SK-N-MC (cell line): ENCODE measurements at regions not wholly inside any gene's neighbourhood (a gene's known extent, or its start where the extent isn't known, plus 50 kb on each side); places are given as distances from the start of the nearest gene placed in this dataset.

ENCODE experiments used
- DNase-seq: peaks from one replicate; pipeline ENCODE4 v3.0.0-alpha.2; 2011; ENCODE audit warnings: low read depth, low spot score
- H3K27ac ChIP-seq: fragments of 200-600 bp; sonication (generic); 2 replicates; pipeline ENCODE4 v1.5.1; 2016; ENCODE audit warnings: mixed run types
- H3K36me3 ChIP-seq: fragments of 200-600 bp; sonication (generic); 2 replicates; pipeline ENCODE4 v1.6.1; 2017; ENCODE audit warnings: antibody characterized with exemption, low read length, mixed read lengths; ENCODE audit not compliant: insufficient read depth
- H3K4me3 ChIP-seq: fragments of 200-600 bp; sonication (generic); 2 replicates; pipeline ENCODE4 v1.5.1; 2016
- H3K9ac ChIP-seq: fragments of 200-600 bp; sonication (generic); 2 replicates; pipeline ENCODE4 v1.8.0; 2017; ENCODE audit warnings: mixed run types, mixed read lengths; ENCODE audit not compliant: insufficient read length
- H3K9me3 ChIP-seq: fragments of 200-600 bp; sonication (generic); 2 replicates; pipeline ENCODE4 v1.6.1; 2017; ENCODE audit warnings: low read depth, mild to moderate bottlenecking, antibody characterized with exemption, low read length, moderate library complexity, mixed read lengths
- EZH2 ChIP-seq: fragments of 200-600 bp; sonication (generic); IDR thresholded peaks from one replicate; pipeline ENCODE4 v1.6.1; 2017; ENCODE audit warnings: antibody characterized with exemption
- FOXP2 ChIP-seq: optimal IDR thresholded peaks from 2 replicates; pipeline ENCODE3; 2011; ENCODE audit warnings: mild to moderate bottlenecking, moderate library complexity; ENCODE audit not compliant: insufficient read depth; ENCODE audit errors: extremely low read length, control extremely low read depth
- POLR2AphosphoS5 ChIP-seq: IDR thresholded peaks from 2 replicates; pipeline ENCODE4 v1.6.1; 2012; ENCODE audit warnings: mild to moderate bottlenecking, low read depth, low read length, borderline replicate concordance

GRCh38 chr2:15825276-15825980 is 114.9 kb upstream of the MYCN start:
- no peak for DNase-seq
- no peaks in the 10 kb centered on the region for H3K36me3 ChIP-seq
- no peak for TF ChIP-seq POLR2AphosphoS5
- no peak for TF ChIP-seq FOXP2
- no peak for TF ChIP-seq EZH2
- H3K9me3 ChIP-seq: no peaks in the 10 kb centered on the region
- H3K4me3 ChIP-seq: no peak overlapping the region
- no peak overlapping the region for H3K27ac ChIP-seq
- no peak overlapping the region for H3K9ac ChIP-seq

- no peak overlapping the region for H3K4me3 ChIP-seq
- no peak for TF ChIP-seq FOXP2
- no peak for TF ChIP-seq POLR2AphosphoS5
- TF ChIP-seq EZH2: no peak
- DNase-seq: no peak
- H3K9me3 ChIP-seq: no peaks in the 10 kb centered on the region
- no peak overlapping the region for H3K9ac ChIP-seq
- no peaks in the 10 kb centered on the region for H3K36me3 ChIP-seq
- no peak overlapping the region for H3K27ac ChIP-seq
Observed at GRCh38 chr2:15826273-15826717, 114.1 kb upstream of the MYCN start.

GRCh38 chr2:15827001-15827400 is 113.3 kb upstream of the MYCN start:
- H3K27ac ChIP-seq: no peak overlapping the region
- no peaks in the 10 kb centered on the region for H3K36me3 ChIP-seq
- TF ChIP-seq EZH2 (no peak), FOXP2 (no peak), POLR2AphosphoS5 (no peak)
- no peak for DNase-seq
- H3K9ac ChIP-seq: no peak overlapping the region
- no peaks in the 10 kb centered on the region for H3K9me3 ChIP-seq
- no peak overlapping the region for H3K4me3 ChIP-seq

GRCh38 chr2:15828576-15828975 is 111.8 kb upstream of the MYCN start:
- no peak overlapping the region for H3K27ac ChIP-seq
- H3K4me3 ChIP-seq: no peak overlapping the region
- H3K9ac ChIP-seq: no peak overlapping the region
- H3K9me3 ChIP-seq: no peaks in the 10 kb centered on the region
- no peak for DNase-seq
- no peaks in the 10 kb centered on the region for H3K36me3 ChIP-seq
- TF ChIP-seq EZH2: no peak
- TF ChIP-seq FOXP2: no peak
- TF ChIP-seq POLR2AphosphoS5: no peak

GRCh38 chr2:15829091-15829801 is 111.1 kb upstream of the MYCN start:
- H3K27ac ChIP-seq: no peak overlapping the region
- no peak for TF ChIP-seq FOXP2
- TF ChIP-seq EZH2: no peak
- TF ChIP-seq POLR2AphosphoS5: no peak
- H3K36me3 ChIP-seq: no peaks in the 10 kb centered on the region
- no peak overlapping the region for H3K9ac ChIP-seq
- H3K9me3 ChIP-seq: no peaks in the 10 kb centered on the region
- DNase-seq: no peak
- H3K4me3 ChIP-seq: no peak overlapping the region

- no peak for DNase-seq
- Histone ChIP-seq H3K9ac (no peak overlapping the region), H3K36me3 (no peaks in the 10 kb centered on the region), H3K9me3 (no peaks in the 10 kb centered on the region), H3K27ac (no peak overlapping the region), H3K4me3 (no peak overlapping the region)
- TF ChIP-seq POLR2AphosphoS5 (no peak), FOXP2 (no peak), EZH2 (no peak)
Observed at GRCh38 chr2:15829985-15830384, 110.4 kb upstream of the MYCN start.

- Histone ChIP-seq H3K4me3 (no peak overlapping the region), H3K27ac (no peak overlapping the region), H3K9ac (no peak overlapping the region), H3K9me3 (no peaks in the 10 kb centered on the region), H3K36me3 (no peaks in the 10 kb centered on the region)
- TF ChIP-seq EZH2 (no peak), FOXP2 (no peak), POLR2AphosphoS5 (no peak)
- no peak for DNase-seq
Observed at GRCh38 chr2:15830937-15831549, 109.3 kb upstream of the MYCN start.

- H3K27ac ChIP-seq: no peak overlapping the region
- no peak overlapping the region for H3K4me3 ChIP-seq
- no peaks in the 10 kb centered on the region for H3K9me3 ChIP-seq
- DNase-seq: no peak
- TF ChIP-seq FOXP2 (no peak), POLR2AphosphoS5 (no peak), EZH2 (no peak)
- H3K36me3 ChIP-seq: no peaks in the 10 kb centered on the region
- H3K9ac ChIP-seq: no peak overlapping the region
Observed at GRCh38 chr2:15832030-15832709, 108.2 kb upstream of the MYCN start.
